ENCODE measurements at regions not wholly inside any gene's neighbourhood (a gene's known extent, or its start where the extent isn't known, plus 50 kb on each side); places are given as distances from the start of the nearest gene placed in this dataset.

GRCh38 chr1:94693435-94693834, 126.7 kb upstream of the SLC44A3 start:
- CTCF ChIA-PET: no interaction called here

DNA sequence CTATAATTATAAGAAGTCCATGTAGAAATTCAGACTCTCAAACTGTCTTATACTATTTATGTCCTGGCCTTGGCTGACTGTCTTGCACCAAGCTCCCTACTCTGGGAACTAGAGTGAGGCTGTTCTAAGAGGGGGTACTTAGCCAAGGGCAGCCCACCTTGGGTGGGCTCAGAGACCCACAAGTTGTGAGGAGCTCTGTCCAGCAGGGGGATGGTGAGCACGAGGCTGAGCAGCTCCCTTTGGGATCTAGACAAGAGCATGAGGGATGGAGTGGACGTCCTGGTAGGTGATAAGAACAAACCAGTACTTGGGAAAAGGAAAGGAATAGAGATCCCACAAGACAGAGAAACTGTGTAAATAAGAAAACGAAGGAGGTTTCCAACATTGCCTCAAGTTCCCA, 127.1 kb upstream of the SLC44A3 start:
- no peak for DNase-seq (ENCODE audit: extremely low spot score)
- POLR2A ChIA-PET: no interaction called here
- no peak for TF ChIP-seq SP1 (IDR thresholded peaks at IDR 0.05)
- TF ChIP-seq L3MBTL2 (conservative IDR thresholded peaks at IDR 0.05): no peak
- TF ChIP-seq ZNF384 (IDR thresholded peaks at IDR 0.05): no peak
- no peak for TF ChIP-seq LEF1 (IDR thresholded peaks at IDR 0.05; ENCODE audit: borderline replicate concordance)
- CTCF ChIA-PET: no interaction called here

More at GRCh38 chr1:94693435-94693834, 126.7 kb upstream of the SLC44A3 start:
- POLR2A ChIA-PET: no interaction called here
- DNase-seq (ENCODE audit: extremely low spot score): no peak
- no peak for TF ChIP-seq NFRKB (IDR thresholded peaks at IDR 0.05)
- no peak for TF ChIP-seq FOXM1 (IDR thresholded peaks at IDR 0.05; ENCODE audit: borderline replicate concordance)
- no peak for TF ChIP-seq FOXA1 (IDR thresholded peaks at IDR 0.05)
- no peak for TF ChIP-seq HDGF (IDR thresholded peaks at IDR 0.05; ENCODE audit: borderline replicate concordance)
- TF ChIP-seq, protein P1, sequence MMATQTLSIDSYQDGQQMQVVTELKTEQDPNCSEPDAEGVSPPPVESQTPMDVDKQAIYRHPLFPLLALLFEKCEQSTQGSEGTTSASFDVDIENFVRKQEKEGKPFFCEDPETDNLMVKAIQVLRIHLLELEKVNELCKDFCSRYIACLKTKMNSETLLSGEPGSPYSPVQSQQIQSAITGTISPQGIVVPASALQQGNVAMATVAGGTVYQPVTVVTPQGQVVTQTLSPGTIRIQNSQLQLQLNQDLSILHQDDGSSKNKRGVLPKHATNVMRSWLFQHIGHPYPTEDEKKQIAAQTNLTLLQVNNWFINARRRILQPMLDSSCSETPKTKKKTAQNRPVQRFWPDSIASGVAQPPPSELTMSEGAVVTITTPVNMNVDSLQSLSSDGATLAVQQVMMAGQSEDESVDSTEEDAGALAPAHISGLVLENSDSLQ (IDR thresholded peaks at IDR 0.05): no peak
- no peak for TF ChIP-seq BHLHE40 (IDR thresholded peaks at IDR 0.05; ENCODE audit: borderline replicate concordance)
- TF ChIP-seq LEF1 (IDR thresholded peaks at IDR 0.05; ENCODE audit: borderline replicate concordance): no peak
- TF ChIP-seq TARDBP (IDR thresholded peaks at IDR 0.05): no peak
- TF ChIP-seq ZNF384 (IDR thresholded peaks at IDR 0.05): no peak
- TF ChIP-seq ELF4 (IDR thresholded peaks at IDR 0.05): no peak
- no peak for TF ChIP-seq SUZ12 (IDR thresholded peaks at IDR 0.05)

- ChIA-PET POLR2A (no interaction called here), CTCF (no interaction called here)
- TF ChIP-seq ELF4 (IDR thresholded peaks at IDR 0.05): no peak
- TF ChIP-seq CTBP1 (IDR thresholded peaks at IDR 0.05; ENCODE audit: borderline replicate concordance): no peak
- TF ChIP-seq FOXA1 (IDR thresholded peaks at IDR 0.05): no peak
- no peak for TF ChIP-seq L3MBTL2 (conservative IDR thresholded peaks at IDR 0.05)
- TF ChIP-seq TARDBP (IDR thresholded peaks at IDR 0.05): no peak
- TF ChIP-seq ARNT (IDR thresholded peaks at IDR 0.05): no peak
- TF ChIP-seq SP1 (IDR thresholded peaks at IDR 0.05): no peak
- TF ChIP-seq, protein P1 (IDR thresholded peaks at IDR 0.05): no peak
- no peak for TF ChIP-seq FOXK2 (IDR thresholded peaks at IDR 0.05)
- TF ChIP-seq SUZ12 (IDR thresholded peaks at IDR 0.05): no peak
- TF ChIP-seq LEF1 (IDR thresholded peaks at IDR 0.05; ENCODE audit: borderline replicate concordance): no peak
- no peak for TF ChIP-seq HDGF (IDR thresholded peaks at IDR 0.05; ENCODE audit: borderline replicate concordance)
- no peak for TF ChIP-seq FOXM1 (IDR thresholded peaks at IDR 0.05; ENCODE audit: borderline replicate concordance)
- no peak for TF ChIP-seq NFRKB (IDR thresholded peaks at IDR 0.05)
- TF ChIP-seq BHLHE40 (IDR thresholded peaks at IDR 0.05; ENCODE audit: borderline replicate concordance): no peak
- no peak for TF ChIP-seq ZNF384 (IDR thresholded peaks at IDR 0.05)
- DNase-seq (ENCODE audit: extremely low spot score): no peak
Measured at GRCh38 chr1:94688646-94689045, 131.5 kb upstream of the SLC44A3 start.

GRCh38 chr1:94686882-94687281, 133.3 kb upstream of the SLC44A3 start:
- TF ChIP-seq L3MBTL2 (conservative IDR thresholded peaks at IDR 0.05): no peak
- TF ChIP-seq FOXM1 (IDR thresholded peaks at IDR 0.05; ENCODE audit: borderline replicate concordance): no peak
- TF ChIP-seq TARDBP (IDR thresholded peaks at IDR 0.05): no peak
- TF ChIP-seq FOXK2 (IDR thresholded peaks at IDR 0.05): no peak
- TF ChIP-seq SP1 (IDR thresholded peaks at IDR 0.05): no peak
- TF ChIP-seq SUZ12 (IDR thresholded peaks at IDR 0.05): no peak
- TF ChIP-seq BHLHE40 (IDR thresholded peaks at IDR 0.05; ENCODE audit: borderline replicate concordance): no peak
- no peak for TF ChIP-seq HDGF (IDR thresholded peaks at IDR 0.05; ENCODE audit: borderline replicate concordance)
- no peak for TF ChIP-seq NFRKB (IDR thresholded peaks at IDR 0.05)
- TF ChIP-seq FOXA1 (IDR thresholded peaks at IDR 0.05): no peak
- no peak for TF ChIP-seq ARNT (IDR thresholded peaks at IDR 0.05)
- TF ChIP-seq, protein P1 (IDR thresholded peaks at IDR 0.05): no peak
- DNase-seq (ENCODE audit: extremely low spot score): no peak
- ChIA-PET POLR2A (no interaction called here), CTCF (no interaction called here)

- TF ChIP-seq LEF1 (IDR thresholded peaks at IDR 0.05; ENCODE audit: borderline replicate concordance): no peak
- TF ChIP-seq ARNT (IDR thresholded peaks at IDR 0.05): no peak
- TF ChIP-seq ZNF384 (IDR thresholded peaks at IDR 0.05): no peak
- TF ChIP-seq SP1 (IDR thresholded peaks at IDR 0.05): no peak
- TF ChIP-seq FOXK2 (IDR thresholded peaks at IDR 0.05): no peak
- TF ChIP-seq, protein P1 (IDR thresholded peaks at IDR 0.05): no peak
- no peak for TF ChIP-seq TARDBP (IDR thresholded peaks at IDR 0.05)
- CTCF ChIA-PET: no interaction called here
- DNase-seq (ENCODE audit: extremely low spot score): no peak
- POLR2A ChIA-PET: no interaction called here
Measured at GRCh38 chr1:94684690-94685250, 135.4 kb upstream of the SLC44A3 start.

- ChIA-PET POLR2A (no interaction called here), CTCF (no interaction called here)
Measured at GRCh38 chr1:94683886-94684285, 136.3 kb upstream of the SLC44A3 start.

More at GRCh38 chr1:94683886-94684285, 136.3 kb upstream of the SLC44A3 start:
- DNase-seq (ENCODE audit: extremely low spot score): no peak
- TF ChIP-seq ZNF384 (IDR thresholded peaks at IDR 0.05) (no peak), SP1 (IDR thresholded peaks at IDR 0.05) (no peak), LEF1 (IDR thresholded peaks at IDR 0.05; ENCODE audit: borderline replicate concordance) (no peak), FOXK2 (IDR thresholded peaks at IDR 0.05) (no peak)
- TF ChIP-seq, protein P1 (IDR thresholded peaks at IDR 0.05): no peak
